Pancreas (tissue), 10 donors: ENCODE measurements at regions not wholly inside any gene's neighbourhood (a gene's known extent, or its start where the extent isn't known, plus 50 kb on each side); places are given as distances from the start of the nearest gene placed in this dataset.

Source experiments
- ATAC-seq, 4 donors: fragments of 200-7000 bp; cut with Tn5 transposase; one replicate each; pipeline versions ENCODE4 v1.8.0 to v1.9.1; 2020; ENCODE audit warnings: mild to moderate bottlenecking in 4 of 4, moderate library complexity in 4 of 4
- DNase-seq, 6 donors: peaks; one replicate each; pipeline ENCODE4 v3.0.0-alpha.2; 2020
- FAIRE-seq: peaks from 2 replicates; lab custom pipeline; 2012; peaks lifted over from hg19 to GRCh38; lab: Jason Lieb, UNC
- H3K27ac ChIP-seq, 4 donors: fragments of 200-600 bp; sonication (generic); 1 replicate in 3 of 4; 2 replicates in 1 of 4; pipeline versions ENCODE4 v1.5.0 to v1.8.0; 2020
- H3K27me3 ChIP-seq, 4 donors: fragments of 200-600 bp; one replicate each; pipeline ENCODE4 v1.8.0; 2021
- H3K36me3 ChIP-seq, 3 donors: fragments of 200-600 bp; sonication (generic) in 1 of 3; one replicate each; pipeline versions ENCODE4 v1.5.0 to v1.8.0; 2020 to 2021
- H3K4me1 ChIP-seq, 3 donors: fragments of 200-600 bp; one replicate each; pipeline ENCODE4 v1.8.0; 2021
- H3K4me3 ChIP-seq, 4 donors: fragments of 200-600 bp; sonication (generic) in 2 of 4; one replicate each; pipeline versions ENCODE4 v1.5.0 to v1.8.0; 2020 to 2021
- H3K9me3 ChIP-seq, 4 donors: fragments of 200-600 bp; one replicate each; pipeline ENCODE4 v1.8.0; 2021
- CTCF ChIP-seq, 4 donors: fragments of 200-600 bp; sonication (generic) in 3 of 4; IDR thresholded peaks; one replicate each; pipeline versions ENCODE4 v1.5.0 to v1.8.0; 2021; ENCODE audit warnings: antibody characterized with exemption in 4 of 4
- WGBS, 2 donors: extraction: QIAGEN DNeasy Blood & Tissue Kit; methylation state at CpG; one replicate each; pipeline ENCODE4 v1.1.7; 2013; 5-methylcytosine and 5-hydroxymethylcytosine counted together
- intact Hi-C, 3 donors: fragments of 100-400 bp; cut with DNase I; formaldehyde crosslinking; loops; one replicate each; pipeline versions ENCODE4 v1.11.1 to v1.14.2; 2022
- donor health status: healthy with polysubstance abuse.
- donor health status: DM: no; HTN: no; CAD: no; lungs with moderate emphysema.
- donor health status: DM: no; HTN: no; CAD: no.
- donor health status: control.
- donor health status: control.
- donor health status: Bipolar disorder and iron deficiency.
- donor health status: DM: yes; HTN: yes; CAD: no.
- donor health status: DM: no; HTN: no; CAD: no.
- donor health status: DM: no; HTN: no; CAD: no.
- donor health status: DM: yes; HTN: yes; CAD: no.

- H3K36me3 ChIP-seq: no peaks in the 10 kb centered on the region
- FAIRE-seq: no peak
- intact Hi-C loops: no loop called here
- 70 to 75% methylated on average over 8 of the region's 8 CpGs for WGBS, 2 donors
- H3K4me1 ChIP-seq: peaks cover 0 to 4% (median 4%) of the 10 kb centered on the region in 3 donors
- ATAC-seq: peak in 1 of 4 donors; percentile 4
- TF ChIP-seq CTCF (IDR thresholded peaks at IDR 0.05): no peak
- H3K4me3 ChIP-seq: no peak overlapping the region
- H3K27ac ChIP-seq: peak overlapping the region in 1 of 4 donors; percentile 33
- peaks cover 0 to 5% (median 0%) of the 10 kb centered on the region in 4 donors for H3K27me3 ChIP-seq
- DNase-seq: no peak
- no peaks in the 10 kb centered on the region for H3K9me3 ChIP-seq
Measured at GRCh38 chr1:22342734-22343191, 108.9 kb upstream of the ZBTB40 start.

DNA sequence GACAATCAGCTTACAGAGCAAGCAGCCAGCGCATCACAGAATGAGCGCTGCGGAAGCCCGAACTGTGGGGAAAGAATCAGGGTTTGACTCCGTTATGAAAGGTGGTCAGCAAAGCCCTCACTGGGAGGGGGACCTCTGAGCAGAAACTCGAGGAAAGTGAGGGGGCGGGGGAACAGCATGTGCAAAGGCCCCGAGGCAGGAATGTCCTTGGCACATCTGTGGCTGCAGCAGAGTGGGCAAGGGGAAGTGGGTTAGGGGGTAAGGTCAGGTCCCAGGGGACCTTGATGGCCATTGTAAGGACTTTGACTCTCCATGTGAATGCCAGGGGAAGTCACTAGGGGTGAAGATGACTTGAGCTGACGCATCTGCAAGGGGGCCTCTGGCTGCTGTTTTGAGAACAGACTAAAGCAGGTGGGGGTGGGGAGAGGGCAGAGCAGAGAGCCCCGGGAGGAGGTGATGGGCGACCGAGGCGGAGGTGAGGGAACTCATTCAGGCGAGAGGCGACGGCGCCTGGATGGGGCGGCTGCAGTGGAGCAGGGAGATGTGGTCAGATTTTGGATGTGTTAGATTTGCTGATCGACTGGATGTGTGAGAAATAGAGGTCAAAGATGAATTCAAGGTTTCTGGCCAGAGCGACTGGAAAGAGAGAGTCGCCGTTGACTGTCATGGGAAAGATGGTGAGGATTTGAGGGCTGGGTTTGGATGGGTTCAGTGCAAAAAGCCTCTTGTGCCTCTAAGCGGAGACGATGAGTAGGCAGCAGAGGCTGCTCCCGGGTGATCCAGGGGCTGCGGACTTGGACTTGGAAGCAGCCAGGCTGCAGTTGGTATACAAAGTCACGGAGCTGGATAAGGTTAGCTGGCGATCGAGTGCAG lies 108.0 kb upstream of the ZBTB40 start:
- no peak for TF ChIP-seq CTCF (IDR thresholded peaks at IDR 0.05)
- H3K4me3 ChIP-seq: no peak overlapping the region
- no peaks in the 10 kb centered on the region for H3K9me3 ChIP-seq
- no peak for FAIRE-seq
- no peak overlapping the region for H3K27ac ChIP-seq
- intact Hi-C loops: no loop called here
- WGBS, 2 donors: 78 to 84% methylated on average over 29 of the region's 29 CpGs
- peaks cover 4 to 12% (median 11%) of the 10 kb centered on the region in 3 donors for H3K4me1 ChIP-seq
- no peak for DNase-seq
- no peaks in the 10 kb centered on the region for H3K36me3 ChIP-seq
- no peak for ATAC-seq
- peaks cover 0 to 5% (median 0%) of the 10 kb centered on the region in 4 donors for H3K27me3 ChIP-seq

GRCh38 chr1:22344329-22344630 lies 107.4 kb upstream of the ZBTB40 start:
- DNase-seq (no peak), ATAC-seq (no peak), FAIRE-seq (no peak)
- WGBS, 2 donors: 58 to 73% methylated on average over 5 of the region's 5 CpGs
- H3K36me3 ChIP-seq: no peaks in the 10 kb centered on the region
- H3K4me1 ChIP-seq: peaks cover 4 to 16% (median 15%) of the 10 kb centered on the region in 3 donors
- TF ChIP-seq CTCF (IDR thresholded peaks at IDR 0.05): no peak
- H3K9me3 ChIP-seq: no peaks in the 10 kb centered on the region
- peaks cover 0 to 5% (median 0%) of the 10 kb centered on the region in 4 donors for H3K27me3 ChIP-seq
- intact Hi-C loops: no loop called here
- H3K4me3 ChIP-seq: no peak overlapping the region
- no peak overlapping the region for H3K27ac ChIP-seq

DNA sequence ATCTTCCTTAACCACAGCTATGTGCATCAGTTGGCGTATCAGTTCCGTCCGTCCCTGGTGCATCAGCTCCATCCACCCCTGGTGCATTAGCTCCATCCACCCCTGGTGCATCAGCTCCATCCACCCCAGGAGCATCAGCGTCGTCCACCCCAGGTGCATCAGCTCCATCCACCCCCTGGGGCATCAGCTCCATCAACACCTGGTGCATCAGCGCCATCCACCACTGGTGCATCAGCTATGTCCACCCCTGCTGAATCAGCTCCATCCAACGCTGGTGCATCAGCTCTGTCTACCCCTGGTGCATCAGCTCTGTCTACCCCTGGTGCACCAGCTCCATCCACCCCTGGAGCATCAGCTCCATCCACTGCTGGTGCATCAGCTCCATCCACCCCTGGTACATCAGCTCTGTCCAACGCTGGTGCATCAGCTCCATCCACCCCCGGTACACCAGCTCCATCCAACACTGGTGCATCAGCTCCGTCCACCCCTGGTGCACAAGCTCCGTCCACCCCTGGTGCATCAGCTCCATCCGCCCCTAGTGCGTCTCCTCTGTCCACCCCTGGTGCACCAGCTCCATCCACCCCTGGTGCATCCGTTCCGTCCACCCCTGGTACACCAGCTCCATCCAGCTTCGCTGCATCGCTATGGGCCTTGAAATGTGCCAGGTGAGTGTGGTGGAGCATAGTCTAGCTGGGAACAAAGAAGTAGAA lies 106.6 kb upstream of the ZBTB40 start:
- DNase-seq (peak in 1 of 6 donors; percentile 30), ATAC-seq (no peak), FAIRE-seq (no peak)
- Histone ChIP-seq H3K4me3 (no peak overlapping the region), H3K4me1 (peaks cover 4 to 16% (median 15%) of the 10 kb centered on the region in 3 donors), H3K9me3 (no peaks in the 10 kb centered on the region), H3K27ac (no peak overlapping the region), H3K36me3 (no peaks in the 10 kb centered on the region), H3K27me3 (peaks cover 0 to 5% (median 0%) of the 10 kb centered on the region in 4 donors)
- intact Hi-C loops: no loop called here
- TF ChIP-seq CTCF (IDR thresholded peaks at IDR 0.05): no peak
- WGBS, 2 donors: 83 to 91% methylated on average over 17 of the region's 17 CpGs
